ENCODE measurements at regions not wholly inside any gene's neighbourhood (a gene's known extent, or its start where the extent isn't known, plus 50 kb on each side); places are given as distances from the start of the nearest gene placed in this dataset.

GRCh38 chr6:15042938-15043337 lies 202.9 kb upstream of the JARID2 start:
- no peaks in the 10 kb centered on the region for H3K36me3 ChIP-seq (ENCODE audit: insufficient read depth)
- WGBS, result 93% methylated on average over 4 of the region's 4 CpGs
- H3K4me1 ChIP-seq (ENCODE audit: insufficient read depth), result no peaks in the 10 kb centered on the region
- no peak overlapping the region for H3K27ac ChIP-seq (ENCODE audit: low read depth)
- no peak overlapping the region for H3K4me3 ChIP-seq (ENCODE audit: low read depth, low read length)
- no peak for DNase-seq (ENCODE audit: extremely low spot score)

DNA sequence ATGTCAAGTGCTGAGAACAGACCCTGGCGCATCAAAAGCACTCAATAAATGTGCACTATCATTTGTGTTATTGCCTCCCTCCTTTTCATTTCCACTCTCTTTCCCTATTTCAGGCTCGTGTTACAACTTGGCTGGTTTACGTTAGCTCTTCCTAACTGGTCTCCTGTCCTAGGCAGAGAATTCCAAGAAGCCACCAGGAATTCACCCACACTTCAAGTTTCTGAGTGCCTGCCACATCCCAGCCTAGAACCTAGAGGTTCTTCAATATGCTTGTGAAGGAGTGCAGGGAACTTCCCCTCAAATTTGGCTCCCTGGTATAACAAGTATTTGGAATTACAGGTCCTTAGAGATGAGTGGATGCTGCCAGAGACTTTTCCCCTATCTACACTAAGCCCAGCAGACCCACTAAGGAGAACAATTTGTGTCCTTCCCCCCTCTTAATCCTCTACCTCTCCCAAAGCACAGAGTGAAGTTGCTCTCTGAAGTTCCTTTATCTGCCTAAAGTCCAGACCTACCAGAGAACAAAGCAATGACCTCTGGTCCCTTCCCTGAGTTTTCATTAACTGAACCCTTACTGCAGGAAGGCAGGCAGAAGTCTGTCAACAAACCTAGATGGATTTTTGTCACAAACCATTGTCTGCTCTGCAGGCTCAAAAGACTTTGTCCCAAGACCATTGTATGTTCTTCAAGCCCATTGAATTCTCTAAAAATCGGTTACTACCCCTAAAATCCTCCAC lies 201.6 kb upstream of the JARID2 start:
- Histone ChIP-seq H3K36me3 (ENCODE audit: insufficient read depth) (no peaks in the 10 kb centered on the region), H3K4me1 (ENCODE audit: insufficient read depth) (no peaks in the 10 kb centered on the region), H3K4me3 (ENCODE audit: low read depth, low read length) (no peak overlapping the region), H3K27ac (ENCODE audit: low read depth) (no peak overlapping the region)
- DNase-seq (ENCODE audit: extremely low spot score), result no peak
- 79% methylated on average over 4 of the region's 4 CpGs for WGBS

DNA sequence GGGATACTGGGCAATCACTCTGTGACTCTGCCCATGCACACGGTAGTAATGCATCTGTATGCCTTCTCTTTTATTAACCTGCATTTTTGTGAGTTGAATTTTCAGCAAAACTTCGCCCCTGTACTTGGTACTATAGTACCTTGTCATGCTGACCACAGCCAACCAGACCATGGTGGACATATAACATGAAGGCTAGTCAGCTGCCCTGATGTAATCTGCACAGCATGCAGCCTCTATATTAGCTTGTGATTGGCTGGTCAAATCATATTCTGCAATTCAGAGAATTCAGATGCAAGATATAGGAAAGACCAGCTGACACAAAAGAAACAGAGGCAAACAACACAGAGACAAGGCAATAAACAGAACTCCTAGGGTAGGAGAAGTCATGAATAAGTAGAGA lies 200.9 kb upstream of the JARID2 start:
- no peak for DNase-seq (ENCODE audit: extremely low spot score)
- Histone ChIP-seq H3K4me1 (ENCODE audit: insufficient read depth) (no peaks in the 10 kb centered on the region), H3K36me3 (ENCODE audit: insufficient read depth) (no peaks in the 10 kb centered on the region), H3K27ac (ENCODE audit: low read depth) (no peak overlapping the region), H3K4me3 (ENCODE audit: low read depth, low read length) (no peak overlapping the region)
- WGBS, result 98% methylated on average over 2 of the region's 2 CpGs

DNA sequence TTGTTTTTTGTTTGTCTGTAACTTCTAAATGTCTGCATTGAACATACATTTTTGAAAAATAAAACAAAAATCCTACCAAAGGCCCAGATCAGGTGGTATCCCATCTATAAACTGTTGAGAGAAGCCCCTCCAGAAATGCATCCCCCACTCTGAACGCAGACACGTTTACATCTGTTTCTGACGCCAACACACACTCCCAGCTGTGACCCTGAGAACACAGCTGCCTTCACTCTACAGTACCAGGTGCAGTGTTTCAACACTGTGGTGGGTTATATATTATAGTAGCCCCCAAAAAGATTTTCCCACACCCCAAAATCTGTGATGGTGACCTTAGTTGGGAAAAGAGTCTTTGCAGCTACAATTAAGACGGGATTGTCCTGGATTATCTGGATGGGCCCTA lies 199.1 kb upstream of the JARID2 start:
- Histone ChIP-seq H3K4me3 (ENCODE audit: low read depth, low read length) (no peak overlapping the region), H3K4me1 (ENCODE audit: insufficient read depth) (no peaks in the 10 kb centered on the region), H3K27ac (ENCODE audit: low read depth) (no peak overlapping the region), H3K36me3 (ENCODE audit: insufficient read depth) (no peaks in the 10 kb centered on the region)
- 76% methylated on average over 4 of the region's 4 CpGs for WGBS
- DNase-seq (ENCODE audit: extremely low spot score), result no peak

GRCh38 chr6:15048367-15048766 lies 197.5 kb upstream of the JARID2 start:
- WGBS, result 82% methylated on average over 6 of the region's 6 CpGs
- Histone ChIP-seq H3K27ac (ENCODE audit: low read depth) (no peak overlapping the region), H3K4me1 (ENCODE audit: insufficient read depth) (no peaks in the 10 kb centered on the region), H3K36me3 (ENCODE audit: insufficient read depth) (no peaks in the 10 kb centered on the region), H3K4me3 (ENCODE audit: low read depth, low read length) (no peak overlapping the region)
- DNase-seq (ENCODE audit: extremely low spot score), result no peak

DNA sequence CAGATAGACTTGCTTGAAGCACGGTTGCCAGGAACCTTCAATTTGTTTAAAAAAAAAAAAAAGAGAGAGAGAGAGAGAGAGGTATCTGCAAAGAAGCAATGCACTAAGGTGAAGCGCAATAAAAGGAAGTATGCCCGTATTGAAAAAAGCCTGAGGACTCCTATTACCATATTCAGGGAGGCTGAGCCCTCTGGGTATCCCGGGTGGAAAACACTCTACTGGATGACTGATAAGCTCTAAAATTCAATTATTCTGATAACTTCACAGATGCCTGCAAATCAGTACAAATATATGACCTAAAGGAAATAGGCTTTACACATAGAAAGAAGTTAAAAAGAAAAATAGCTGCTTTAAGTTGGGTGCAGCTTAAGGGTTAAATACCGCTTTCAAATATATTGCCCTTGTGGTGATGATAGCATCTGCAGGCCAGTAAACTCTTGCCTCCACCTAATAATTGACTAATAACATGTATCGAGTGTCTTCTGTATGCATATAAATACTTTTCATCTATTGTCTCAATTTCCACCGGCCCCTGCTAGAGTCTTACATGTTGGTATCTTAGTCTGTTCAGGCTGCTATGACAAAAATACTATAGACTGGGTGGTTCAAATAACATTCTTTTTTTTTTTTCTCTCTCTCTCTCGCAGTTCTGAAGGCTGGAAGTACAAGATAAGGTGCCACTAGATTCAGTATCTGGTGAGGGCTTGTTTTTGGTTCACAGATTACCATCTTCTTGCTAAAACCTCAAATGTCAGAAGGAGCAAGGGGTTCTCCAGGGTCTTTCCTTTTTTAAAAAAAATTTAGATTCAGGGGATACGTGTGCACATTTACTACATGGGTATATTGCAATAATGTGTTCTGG lies 187.4 kb upstream of the JARID2 start:
- 77% methylated on average over 9 of the region's 9 CpGs for WGBS
- no peak overlapping the region for H3K27ac ChIP-seq (ENCODE audit: low read depth)
- H3K4me3 ChIP-seq (ENCODE audit: low read depth, low read length), result no peak overlapping the region
- DNase-seq (ENCODE audit: extremely low spot score), result no peak
- H3K4me1 ChIP-seq (ENCODE audit: insufficient read depth), result no peaks in the 10 kb centered on the region
- no peaks in the 10 kb centered on the region for H3K36me3 ChIP-seq (ENCODE audit: insufficient read depth)

DNA sequence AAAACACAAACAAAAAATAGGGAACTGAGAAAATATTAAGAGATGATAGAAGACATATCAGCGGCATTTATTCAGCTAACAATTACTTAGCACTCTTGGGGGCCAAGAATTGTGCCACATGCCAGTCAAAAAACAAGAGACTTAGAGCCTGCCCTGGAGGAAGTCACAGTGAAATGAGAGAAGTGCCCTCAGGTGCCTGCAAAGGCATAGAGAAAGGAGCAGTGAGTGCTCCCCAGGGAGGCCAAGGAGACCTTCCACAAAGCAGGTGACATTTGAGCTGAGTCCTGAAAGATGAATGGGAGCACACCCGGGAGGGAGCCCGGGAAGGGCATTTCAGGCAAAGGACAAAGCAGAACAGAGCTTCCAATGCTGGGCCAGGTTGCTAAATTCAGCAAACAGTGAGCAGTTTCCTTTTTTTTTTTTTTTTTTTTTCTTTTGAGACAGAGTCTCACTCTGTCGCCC lies 184.7 kb upstream of the JARID2 start:
- DNase-seq (ENCODE audit: extremely low spot score), result no peak

GRCh38 chr6:15061908-15062515 lies 183.9 kb upstream of the JARID2 start:
- Histone ChIP-seq H3K4me3 (ENCODE audit: low read depth, low read length) (no peak overlapping the region), H3K4me1 (ENCODE audit: insufficient read depth) (no peaks in the 10 kb centered on the region), H3K27ac (ENCODE audit: low read depth) (no peak overlapping the region), H3K36me3 (ENCODE audit: insufficient read depth) (no peaks in the 10 kb centered on the region)
- 89% methylated on average over 6 of the region's 6 CpGs for WGBS
- DNase-seq (ENCODE audit: extremely low spot score), result no peak

More for the DNA sequence above, 184.7 kb upstream of the JARID2 start:
- Histone ChIP-seq H3K4me1 (ENCODE audit: insufficient read depth) (no peaks in the 10 kb centered on the region), H3K27ac (ENCODE audit: low read depth) (no peak overlapping the region), H3K36me3 (ENCODE audit: insufficient read depth) (no peaks in the 10 kb centered on the region), H3K4me3 (ENCODE audit: low read depth, low read length) (no peak overlapping the region)
- 71% methylated on average over 4 of the region's 4 CpGs for WGBS

GRCh38 chr6:15062516-15063252 lies 183.2 kb upstream of the JARID2 start:
- H3K4me3 ChIP-seq (ENCODE audit: low read depth, low read length), result no peak overlapping the region
- H3K36me3 ChIP-seq (ENCODE audit: insufficient read depth), result no peaks in the 10 kb centered on the region
- no peak for DNase-seq (ENCODE audit: extremely low spot score)
- no peak overlapping the region for H3K27ac ChIP-seq (ENCODE audit: low read depth)
- H3K4me1 ChIP-seq (ENCODE audit: insufficient read depth), result no peaks in the 10 kb centered on the region
- 93% methylated on average over 8 of the region's 8 CpGs for WGBS

GRCh38 chr6:15063253-15063853 lies 182.5 kb upstream of the JARID2 start:
- no peaks in the 10 kb centered on the region for H3K4me1 ChIP-seq (ENCODE audit: insufficient read depth)
- 92% methylated on average over 7 of the region's 7 CpGs for WGBS
- H3K36me3 ChIP-seq (ENCODE audit: insufficient read depth), result no peaks in the 10 kb centered on the region
- no peak for DNase-seq (ENCODE audit: extremely low spot score)
- no peak overlapping the region for H3K27ac ChIP-seq (ENCODE audit: low read depth)
- H3K4me3 ChIP-seq (ENCODE audit: low read depth, low read length), result no peak overlapping the region

DNA sequence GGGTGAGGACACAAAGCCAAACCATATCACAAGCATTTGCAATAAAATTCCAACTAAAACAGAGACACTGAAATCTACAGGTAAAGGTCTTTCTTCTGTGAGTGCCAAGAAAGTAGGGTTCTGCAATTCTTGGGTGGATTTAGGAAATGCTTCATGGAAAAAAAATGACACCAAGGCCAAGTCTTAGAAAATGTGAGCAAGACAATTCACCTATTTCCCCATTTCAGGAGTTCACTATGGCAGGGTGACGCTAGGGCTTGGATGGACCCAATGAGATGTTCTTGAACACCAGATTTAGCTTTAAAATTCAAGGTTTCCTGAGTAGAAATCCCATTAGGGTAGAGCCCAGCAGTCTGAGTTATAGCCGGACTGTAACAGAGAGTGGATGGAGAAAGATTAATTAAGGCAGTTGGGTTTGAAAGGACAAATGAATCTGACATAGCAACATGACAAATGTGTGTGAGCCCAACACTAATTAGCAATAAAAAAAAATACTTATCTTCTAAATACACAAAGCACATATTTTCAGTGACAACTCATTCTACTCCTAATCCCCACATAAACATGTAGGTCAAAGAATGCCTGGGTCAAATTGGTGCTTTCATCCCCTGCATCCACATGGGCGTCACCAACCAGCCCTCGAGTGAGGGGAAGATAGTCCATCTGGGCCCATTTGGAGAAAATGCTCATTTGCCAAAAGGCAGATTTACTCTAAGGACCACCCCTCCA lies 180.4 kb upstream of the JARID2 start:
- Histone ChIP-seq H3K4me3 (ENCODE audit: low read depth, low read length) (no peak overlapping the region), H3K4me1 (ENCODE audit: insufficient read depth) (no peaks in the 10 kb centered on the region), H3K36me3 (ENCODE audit: insufficient read depth) (no peaks in the 10 kb centered on the region), H3K27ac (ENCODE audit: low read depth) (no peak overlapping the region)
- DNase-seq (ENCODE audit: extremely low spot score), result peak; percentile 71
- WGBS, result 64% methylated on average over 4 of the region's 4 CpGs

DNA sequence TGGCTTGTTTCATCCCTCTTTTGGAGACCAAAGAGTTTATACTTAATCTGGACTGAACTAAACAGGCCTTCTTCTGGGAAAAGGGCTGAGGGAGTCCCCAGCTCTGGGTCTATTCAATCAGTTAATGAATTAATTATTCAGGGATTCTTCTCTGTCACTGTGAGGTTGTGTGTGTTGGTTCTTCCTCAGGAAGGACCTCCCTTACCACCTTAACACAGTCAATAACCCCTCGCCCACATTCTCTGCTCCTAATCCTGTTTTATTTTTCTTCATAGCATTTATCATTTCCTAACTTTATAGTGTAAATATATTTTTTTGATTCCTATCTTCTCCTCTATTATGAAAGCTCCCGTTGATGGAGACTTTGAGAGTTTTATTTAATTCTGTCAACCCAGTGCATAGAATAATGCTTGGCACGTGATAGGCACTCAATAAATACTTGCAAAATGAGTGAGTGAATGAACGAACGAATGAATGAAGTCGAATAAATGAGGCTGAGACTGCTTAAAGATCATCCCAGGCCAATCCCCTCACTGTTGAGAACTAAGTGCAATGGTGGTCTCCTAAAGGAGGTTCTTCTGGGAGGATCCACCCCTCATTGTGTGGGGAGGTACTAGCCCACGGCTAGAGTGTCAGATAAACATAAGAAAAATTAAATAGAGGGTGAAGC lies 179.6 kb upstream of the JARID2 start:
- DNase-seq (ENCODE audit: extremely low spot score), result no peak
- Histone ChIP-seq H3K36me3 (ENCODE audit: insufficient read depth) (no peaks in the 10 kb centered on the region), H3K4me1 (ENCODE audit: insufficient read depth) (no peaks in the 10 kb centered on the region), H3K27ac (ENCODE audit: low read depth) (no peak overlapping the region), H3K4me3 (ENCODE audit: low read depth, low read length) (no peak overlapping the region)
- 49% methylated on average over 7 of the region's 7 CpGs for WGBS

Data from urinary bladder (tissue), 3 donors.